Activated CD4-positive, CD25-positive, alpha-beta regulatory T cell (primary cell): ENCODE measurements at regions not wholly inside any gene's neighbourhood (a gene's known extent, or its start where the extent isn't known, plus 50 kb on each side); places are given as distances from the start of the nearest gene placed in this dataset.

Experiments
- DNase-seq, 4 experiments: peaks; one replicate each; lab custom pipeline; 2025; lab: John Stamatoyannopoulos, UW

DNA sequence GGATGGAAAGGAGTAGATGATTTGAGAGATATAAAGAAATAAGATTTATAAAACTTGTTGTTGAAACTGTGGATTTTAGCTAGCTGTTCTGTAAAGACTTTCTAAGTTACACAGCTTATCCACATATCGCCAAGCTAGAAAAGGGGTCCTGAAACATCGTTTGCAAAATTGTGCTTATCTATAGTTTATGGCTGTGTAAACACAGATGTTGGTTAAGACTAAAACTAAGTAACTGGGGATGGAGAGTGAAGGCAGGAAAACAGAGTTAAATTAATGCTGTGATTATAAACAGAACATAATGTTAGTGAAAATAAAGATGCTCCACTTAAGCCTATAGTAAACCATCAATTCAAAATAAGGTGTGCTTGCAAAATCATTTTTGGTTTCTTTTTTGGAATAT lies 311.3 kb upstream of the DDHD1 start:
- no peak for DNase-seq

DNA sequence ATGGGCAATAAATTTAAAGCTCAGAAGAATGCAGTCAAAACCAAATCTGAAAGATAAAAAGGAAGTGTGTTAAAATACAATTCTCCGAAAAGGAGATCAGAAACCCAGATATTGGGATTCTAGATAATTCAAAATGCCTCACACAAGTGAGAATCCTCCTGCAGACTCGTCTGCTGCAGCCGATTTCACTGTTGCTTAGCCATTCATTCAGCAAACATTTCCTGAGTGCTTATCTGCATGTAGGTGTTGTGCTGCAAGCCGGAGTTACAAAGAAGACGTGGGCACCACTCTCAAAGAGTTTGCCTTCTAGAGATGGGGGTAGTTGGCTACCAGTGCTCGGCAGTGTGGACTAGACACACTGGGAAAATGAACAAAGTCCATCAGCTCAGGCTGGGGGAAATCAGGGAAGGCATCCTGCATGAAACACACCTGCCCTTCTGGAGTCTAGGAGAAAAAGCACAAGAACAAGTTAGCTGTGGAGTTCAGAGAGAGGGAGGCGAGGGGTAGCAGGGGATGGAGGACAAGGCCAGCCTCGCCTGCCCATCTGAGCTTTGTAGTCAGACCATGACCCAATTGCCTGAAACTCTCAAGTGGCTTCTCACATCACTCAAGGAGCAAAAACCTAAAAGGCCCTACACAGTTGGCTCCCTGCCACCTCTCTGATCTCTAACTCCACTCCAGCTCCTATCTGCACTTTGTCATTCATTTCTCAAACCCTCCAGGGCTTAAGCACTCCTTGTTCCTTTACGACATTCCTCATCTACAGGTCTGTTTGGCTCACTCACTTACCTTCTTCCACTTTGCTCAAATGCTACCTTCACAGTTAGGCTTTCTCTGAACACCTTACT lies 310.0 kb upstream of the DDHD1 start:
- no peak for DNase-seq

DNA sequence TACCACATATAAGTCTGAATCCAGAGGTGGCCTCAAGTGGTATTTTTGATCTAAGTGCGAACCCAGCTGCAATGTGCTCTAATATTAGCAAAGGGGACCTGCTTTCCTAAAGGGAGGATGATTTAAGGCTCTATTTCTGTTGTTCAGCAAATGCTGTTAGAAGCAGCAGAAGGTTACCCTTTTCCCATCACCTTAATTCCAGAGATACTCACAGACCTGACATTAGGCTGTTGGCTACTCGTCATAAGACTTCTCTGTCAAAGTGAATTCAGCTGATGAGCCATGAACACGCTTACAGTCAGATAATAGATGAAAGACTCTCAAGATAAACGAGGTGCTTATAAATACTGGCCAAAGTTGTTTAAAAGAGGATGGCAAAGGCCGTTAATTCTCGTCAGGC lies 308.7 kb upstream of the DDHD1 start:
- no peak for DNase-seq

DNA sequence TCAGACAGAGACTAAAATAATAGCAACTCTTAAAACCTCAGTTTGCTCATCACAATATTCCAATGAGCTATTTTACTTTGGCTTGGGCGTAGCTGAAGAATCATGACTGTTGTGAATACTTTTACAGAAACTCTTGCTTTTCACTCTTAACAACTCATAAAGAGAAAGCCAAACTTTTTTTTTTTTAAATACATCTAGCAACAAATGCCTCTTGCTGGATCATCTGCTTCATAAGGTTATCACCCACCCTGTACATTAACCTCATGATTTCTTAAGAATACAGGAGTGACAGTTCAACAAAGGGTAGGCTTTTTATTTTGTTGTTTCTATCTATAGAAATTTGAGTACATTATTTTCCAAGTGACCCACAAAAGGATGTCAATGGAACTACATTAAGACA lies 307.4 kb upstream of the DDHD1 start:
- DNase-seq: no peak

DNA sequence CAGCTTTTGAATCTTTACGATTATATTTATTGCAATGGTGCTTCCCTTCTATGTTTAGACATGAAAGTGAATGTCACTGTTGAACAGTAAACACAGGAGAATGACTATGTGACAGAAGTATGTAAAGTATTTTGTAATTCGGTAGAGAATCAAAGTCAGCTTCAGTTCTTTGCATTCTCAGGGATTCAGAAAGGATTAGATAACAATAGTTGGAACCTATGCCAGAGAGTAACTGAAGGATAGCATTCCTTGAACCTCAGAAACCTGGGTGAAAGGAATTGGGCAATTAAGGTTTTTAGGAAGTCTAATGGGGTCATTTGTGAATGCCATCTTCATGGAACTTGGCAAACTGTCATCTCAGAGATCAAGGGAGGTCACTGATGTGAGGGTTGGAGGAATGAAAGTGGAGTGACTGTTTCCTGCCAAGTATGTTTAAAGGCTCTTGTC lies 305.3 kb upstream of the DDHD1 start:
- no peak for DNase-seq

DNA sequence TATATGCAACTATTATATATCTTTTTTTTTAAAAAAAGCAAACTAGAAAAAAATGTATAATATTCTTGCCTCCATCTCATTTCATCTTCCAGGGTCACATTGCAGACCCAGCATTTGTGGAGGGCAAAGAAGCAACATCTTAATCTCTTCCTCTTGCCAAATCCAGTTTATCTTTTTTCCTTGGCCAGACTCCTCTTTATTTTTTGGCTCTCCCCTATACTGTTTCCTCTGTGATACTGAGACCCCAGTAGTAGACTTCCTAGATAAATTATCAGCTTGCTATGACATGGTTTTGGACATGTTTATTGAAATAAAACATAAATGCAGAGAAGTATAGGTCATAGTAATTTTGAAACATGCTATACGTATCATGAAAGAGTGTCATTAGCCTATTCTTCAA lies 303.8 kb upstream of the DDHD1 start:
- DNase-seq: no peak

DNA sequence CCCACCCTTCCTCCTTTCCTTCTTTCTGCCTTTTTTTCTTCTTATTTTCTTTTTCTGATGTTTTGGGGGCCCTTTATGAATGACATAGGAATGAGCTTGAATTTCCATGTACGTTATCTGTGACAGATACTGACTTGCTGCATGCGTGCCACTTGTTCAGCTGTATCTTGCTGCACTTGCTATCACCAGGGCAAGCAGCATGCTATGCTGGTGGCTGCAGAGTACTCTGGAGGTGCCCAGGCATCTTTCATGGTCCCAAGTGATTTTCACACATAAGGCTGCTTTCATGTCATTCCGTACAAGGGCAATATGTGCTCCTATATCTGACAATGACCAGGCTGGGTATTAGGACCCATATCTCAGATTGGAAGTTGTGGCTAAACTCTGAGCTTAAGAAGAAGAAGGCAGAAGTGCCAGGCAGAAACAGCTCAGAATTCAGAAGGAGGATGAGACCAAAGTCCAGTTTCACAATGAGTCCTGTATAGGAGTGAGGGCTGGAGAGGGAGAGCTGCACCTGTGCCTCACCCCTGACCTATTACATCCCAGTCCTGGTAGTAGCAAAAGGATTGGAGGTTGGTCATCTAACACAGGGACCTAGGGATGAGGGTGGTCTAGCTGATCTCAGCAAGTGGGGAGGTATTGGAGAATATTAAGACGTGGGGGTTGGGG lies 299.0 kb upstream of the DDHD1 start:
- DNase-seq: no peak

DNA sequence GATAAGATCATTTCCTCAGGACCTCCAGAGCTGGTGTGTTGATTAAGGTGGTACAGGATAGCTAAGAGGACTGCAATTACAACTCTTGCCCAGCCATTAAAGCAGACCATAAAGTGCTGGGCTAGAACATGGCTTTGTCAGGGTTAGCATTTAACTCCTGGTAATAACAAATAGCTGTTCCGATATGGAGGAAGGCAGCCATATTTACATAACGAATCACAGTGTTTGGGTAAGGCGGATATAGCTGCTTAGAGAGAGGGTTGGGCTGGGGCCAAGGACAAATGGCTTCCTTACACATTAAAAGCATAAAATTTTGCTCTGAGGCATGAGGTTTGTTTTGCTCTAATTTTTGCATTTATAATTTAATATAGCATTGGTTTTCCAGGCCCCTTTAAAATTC lies 297.7 kb upstream of the DDHD1 start:
- no peak for DNase-seq

DNA sequence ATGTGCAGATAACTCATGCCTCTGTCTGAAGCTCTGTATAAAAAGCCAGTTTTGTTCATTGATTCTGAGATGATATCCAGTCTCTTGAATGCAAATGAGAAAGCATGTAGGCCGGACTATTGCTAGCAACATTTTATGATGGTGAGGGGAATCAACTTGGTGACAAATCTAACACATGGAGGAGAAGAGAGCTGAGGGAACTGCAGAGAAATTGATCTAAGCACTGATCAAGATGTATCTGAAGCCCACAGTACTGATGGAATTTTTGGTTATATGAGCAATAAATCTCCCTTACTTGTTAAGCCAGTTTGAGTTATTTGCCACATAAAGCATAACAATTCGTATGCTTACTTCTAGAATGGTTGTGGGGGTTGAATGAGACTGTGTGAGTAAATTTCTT lies 295.6 kb upstream of the DDHD1 start:
- no peak for DNase-seq

DNA sequence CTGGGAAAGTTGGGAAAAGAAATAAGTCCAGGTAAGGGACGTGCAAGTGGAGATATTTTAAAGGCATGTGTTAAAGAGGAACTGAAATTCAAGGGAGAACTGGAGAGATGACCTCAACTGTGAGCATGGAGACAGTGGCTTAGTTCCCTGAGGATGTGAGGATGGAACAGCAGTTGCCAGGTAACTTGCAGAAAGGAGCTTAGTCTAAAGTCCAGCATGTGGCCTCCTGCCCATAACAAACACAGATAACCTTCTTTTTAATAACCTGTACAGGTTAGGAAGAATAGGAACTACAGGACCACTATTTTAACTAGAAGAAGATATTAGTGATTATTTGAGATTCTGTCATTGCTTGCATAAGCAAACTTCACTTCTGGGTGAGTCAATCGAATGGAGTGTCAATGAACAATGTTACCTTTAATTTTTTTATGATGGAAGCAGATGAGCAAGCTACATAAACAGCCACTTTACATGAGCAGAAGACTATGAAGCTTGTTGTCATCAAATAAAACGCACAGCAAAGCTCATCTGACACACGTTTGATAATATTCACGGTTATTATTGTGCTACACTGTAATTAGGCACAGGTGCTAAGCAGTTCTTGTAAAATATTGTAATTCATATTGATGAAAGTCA lies 291.7 kb upstream of the DDHD1 start:
- no peak for DNase-seq

DNA sequence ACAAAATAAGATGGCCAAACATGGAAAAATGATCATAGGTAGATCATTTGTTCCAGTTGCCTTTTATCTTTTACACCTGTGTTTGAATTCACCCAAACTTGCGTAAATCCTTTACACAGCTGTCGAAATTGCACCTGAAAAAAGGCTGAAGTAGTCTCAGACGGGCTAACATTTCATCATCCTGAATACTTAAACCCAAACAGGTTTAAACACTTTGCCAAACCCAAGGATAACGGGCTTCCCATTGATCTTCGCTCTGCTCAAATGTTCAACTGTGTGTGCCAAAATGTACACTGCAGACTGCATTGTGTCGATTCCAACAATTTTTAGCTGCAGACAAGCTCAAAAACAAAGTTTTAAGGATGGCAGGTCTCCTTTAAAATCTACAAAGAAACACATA lies 288.7 kb upstream of the DDHD1 start:
- DNase-seq: no peak

DNA sequence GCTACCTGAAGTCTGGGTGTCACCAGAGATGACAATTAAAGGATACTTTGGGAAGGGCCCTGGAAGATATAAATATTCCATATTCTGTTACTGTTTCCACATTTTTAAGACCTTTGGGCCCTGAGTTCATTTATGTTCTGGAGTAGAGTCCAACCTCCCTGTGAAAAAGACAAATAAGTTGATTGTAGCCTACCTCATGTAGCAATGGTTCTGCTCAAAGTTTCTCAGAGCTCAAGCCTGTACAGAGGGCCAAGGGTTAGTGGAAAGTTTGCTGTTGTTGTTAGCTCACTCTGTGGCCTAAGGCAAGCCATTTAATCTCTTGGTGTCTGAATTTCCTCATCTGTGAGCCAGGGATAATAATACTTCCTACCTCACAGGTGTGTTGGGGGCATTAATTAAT lies 284.7 kb upstream of the DDHD1 start:
- no peak for DNase-seq

DNA sequence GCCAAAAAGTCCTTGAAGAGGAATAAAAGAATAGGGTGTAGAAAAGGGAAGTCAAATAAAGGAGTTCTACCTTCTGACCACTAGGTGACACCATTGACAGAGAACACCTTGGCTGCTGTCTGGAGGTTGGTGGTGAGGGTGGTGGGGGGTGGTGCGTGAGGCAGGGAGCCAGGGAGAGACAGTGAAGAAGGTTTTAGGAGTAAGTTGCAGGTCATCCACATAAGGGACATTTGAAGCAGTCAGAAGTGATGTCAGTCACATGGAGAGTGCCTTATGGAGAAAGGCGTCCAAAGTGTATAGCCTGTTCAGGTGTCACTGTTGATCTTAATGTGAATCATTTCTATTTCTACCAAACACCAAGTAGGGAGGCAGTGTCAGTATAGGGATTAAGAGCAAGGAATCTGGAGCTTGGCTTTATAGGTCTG lies 279.3 kb upstream of the DDHD1 start:
- DNase-seq: no peak

DNA sequence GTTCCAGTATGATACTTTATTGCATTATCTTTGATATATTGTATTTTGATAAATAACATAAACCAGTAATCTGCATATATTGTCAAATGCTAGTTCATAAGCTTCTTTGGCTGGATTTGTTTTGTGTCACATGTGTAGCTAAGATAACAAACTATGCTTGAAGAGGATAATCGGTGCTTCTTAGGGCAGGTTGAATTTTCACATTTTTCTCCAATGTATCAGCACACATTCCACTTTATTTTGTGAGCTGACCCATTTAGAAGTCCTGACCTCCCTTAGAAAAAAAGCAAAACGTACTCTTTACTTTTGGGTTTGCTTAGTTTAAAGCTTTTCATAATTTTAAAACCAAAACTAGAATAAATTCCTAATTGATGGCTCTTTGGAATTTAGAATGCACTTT lies 277.7 kb upstream of the DDHD1 start:
- no peak for DNase-seq

DNA sequence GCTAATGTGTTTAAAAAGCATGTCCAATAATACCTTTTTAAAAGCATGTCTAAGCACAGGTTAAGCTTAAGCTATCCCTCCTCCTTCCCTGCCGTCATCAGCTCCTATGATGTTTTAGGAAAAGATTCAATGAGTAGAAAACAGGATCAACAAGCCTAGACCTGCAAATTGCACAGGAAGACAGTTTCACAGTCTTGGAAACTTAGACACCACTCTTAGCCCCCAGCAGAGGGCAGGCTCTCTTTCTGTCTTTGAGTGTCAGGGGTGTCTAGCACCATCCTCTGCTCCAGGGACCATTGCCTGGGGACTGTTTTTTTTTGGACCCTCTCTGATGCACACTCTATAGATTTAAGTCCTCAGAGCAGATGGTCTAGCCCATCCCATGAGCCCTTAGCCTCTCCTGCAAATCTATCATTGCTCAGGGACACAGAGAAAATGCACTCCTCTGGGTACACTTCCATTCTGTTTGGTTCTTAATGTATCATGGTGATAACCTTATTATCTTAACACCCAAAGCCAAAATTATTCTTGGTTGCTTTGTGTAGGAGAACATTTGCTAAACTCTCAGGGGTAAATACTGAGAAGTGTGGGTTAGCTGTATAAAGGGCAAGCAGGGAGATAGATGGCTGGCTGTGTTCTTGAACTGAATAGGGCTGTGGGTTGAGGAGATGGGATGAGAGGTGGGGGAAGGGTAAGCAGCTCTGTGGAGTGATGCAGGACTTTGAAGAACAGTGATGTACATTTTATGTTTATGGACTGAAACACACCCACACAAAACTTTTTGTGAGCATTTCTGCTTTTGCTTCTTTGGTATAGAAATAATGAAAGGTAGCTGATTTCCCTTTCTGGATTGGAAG lies 259.9 kb upstream of the DDHD1 start:
- DNase-seq: no peak

DNA sequence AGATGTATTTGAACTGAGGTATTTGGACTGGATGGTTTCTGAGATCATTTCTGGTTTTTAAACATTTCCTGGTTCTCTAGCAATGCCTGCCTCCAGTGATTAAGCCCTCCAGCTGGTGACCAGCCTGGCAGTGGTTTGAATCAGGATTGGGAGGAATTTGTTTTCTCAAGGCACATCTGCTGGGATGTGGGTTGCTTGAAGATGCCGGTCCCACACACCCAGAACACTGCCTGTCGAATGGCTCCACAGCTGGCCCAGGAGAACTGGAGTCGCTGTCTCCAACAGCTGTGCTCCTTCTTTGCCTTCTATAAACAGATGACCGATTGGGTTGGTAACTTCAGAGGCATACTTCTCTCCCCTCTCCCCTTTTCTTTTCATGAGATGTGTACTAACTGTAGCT lies 258.0 kb upstream of the DDHD1 start:
- DNase-seq: no peak

DNA sequence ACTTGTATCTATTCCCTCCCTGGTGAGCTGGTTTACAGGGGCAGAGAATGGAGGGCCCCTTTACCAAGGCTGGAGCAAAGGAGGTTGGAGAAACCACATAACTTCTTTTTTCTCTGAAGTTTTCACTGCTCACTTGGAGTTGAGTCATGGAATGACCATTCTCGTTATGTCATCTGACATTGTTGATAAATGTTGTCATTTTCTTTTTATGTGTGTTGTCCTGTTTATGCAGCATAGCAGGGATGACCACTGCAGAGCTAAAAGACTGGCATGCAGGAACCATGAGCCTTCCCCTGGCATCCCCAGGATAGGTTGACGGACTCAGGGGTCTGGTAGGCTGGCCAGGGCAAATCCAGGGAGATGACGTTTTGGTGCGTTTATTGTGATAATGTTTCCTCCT lies 256.8 kb upstream of the DDHD1 start:
- DNase-seq: no peak

DNA sequence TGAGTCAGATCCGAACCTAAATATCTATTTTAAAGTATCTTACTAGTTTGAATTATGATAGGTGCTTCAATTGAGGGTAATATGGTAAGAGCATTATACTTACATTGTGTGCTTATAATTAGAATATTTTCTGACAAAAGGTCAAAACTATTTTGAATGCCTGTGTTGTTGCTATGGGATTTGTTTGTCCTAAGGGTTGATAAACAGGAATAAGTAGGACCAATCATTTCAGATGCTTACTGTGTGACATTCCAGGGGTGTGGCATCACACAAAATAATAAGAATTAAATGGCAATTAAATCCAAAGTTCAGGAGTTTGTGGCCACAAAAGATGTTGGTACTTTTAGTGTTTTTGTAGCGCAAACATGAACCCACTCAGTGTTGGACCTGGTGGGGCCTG lies 256.2 kb upstream of the DDHD1 start:
- no peak for DNase-seq

DNA sequence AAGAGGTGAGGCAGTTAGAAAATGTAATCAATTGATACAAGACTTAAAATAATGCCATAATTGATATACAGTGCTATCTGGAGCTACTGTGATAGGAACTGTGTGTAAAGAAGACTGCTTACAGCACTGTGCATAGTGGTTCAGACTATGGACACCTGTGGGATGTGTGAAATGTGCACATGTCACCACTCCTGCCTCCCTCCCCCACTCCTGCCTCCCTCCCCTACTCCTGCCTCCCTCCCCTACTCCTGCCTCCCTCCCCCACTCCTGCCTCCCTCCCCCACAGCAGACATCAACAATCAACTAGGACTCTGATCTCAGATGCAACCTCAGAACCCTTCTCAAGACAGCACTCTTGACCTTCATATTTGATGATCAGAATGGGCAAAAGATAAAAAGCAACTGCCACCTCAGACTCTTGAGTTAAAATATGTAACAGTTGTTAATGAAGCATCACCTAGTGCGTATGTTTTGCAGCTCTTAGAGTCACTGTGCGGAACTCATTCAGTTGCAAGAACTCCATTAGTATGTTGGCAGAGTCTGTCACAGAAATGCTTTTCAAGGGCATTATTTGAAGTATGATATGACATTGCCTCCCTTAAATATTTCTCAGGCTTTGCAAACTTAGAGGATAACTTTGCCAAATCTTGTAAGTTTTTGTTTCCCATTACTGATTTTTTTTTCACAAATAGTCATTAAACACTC lies 255.2 kb upstream of the DDHD1 start:
- DNase-seq: no peak

DNA sequence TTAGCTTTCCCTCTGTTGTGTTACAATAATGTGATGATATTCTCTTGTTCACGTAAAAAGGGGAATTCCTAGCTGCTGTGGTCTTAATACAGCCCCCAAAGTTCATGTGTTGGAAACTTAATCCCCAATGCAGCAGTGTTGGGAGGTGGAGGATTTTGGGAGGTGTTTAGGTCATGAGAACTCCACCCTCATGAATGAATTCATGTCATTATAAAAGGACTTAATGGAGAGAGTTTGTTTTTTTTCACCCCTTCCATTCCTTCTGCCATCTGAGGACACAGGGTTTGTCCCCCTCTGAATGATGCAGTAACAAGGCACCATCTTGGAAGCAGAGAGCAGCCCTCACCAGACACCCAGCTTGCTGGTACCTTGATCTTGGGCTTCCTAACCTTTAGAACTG lies 253.4 kb upstream of the DDHD1 start:
- no peak for DNase-seq

DNA sequence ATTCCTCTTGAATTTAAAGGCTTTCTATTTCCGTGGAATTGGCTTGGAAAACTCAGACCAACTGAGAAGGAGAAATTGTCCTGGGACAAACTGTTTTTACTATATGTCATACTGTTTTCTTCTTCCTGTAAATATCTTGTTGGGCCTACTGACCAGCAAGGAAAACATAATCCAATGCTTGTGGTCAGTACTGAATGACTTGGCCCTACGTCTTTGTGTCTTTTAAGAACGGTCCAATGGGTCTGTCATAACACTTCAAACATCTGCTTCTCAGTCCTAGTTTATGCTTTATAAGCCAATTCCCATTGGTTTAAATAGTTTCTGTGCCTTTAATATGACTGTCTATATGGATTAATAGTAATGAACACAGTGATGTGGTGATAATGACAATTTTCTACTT lies 248.5 kb upstream of the DDHD1 start:
- DNase-seq: no peak

DNA sequence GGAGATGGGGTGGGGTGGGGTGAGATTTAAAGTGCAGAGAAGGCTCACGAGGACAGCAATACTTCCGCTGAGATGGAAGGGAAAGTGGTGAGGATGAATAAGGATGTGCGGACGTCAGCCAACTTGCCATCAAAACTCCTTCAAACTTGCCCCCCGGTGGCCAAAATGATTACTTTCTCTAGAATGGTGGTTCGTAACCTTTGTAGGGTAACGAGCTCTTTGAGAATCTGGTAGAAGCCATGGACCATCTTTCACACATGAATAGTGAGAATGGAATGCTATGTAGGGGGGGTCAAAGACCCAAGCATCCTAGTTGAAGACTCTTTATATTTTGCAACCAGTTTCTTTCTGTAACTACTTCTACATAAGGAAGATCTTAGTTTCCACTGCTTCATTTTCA lies 245.9 kb upstream of the DDHD1 start:
- DNase-seq: no peak
